Spleen (tissue), 11 donors: ENCODE measurements at regions not wholly inside any gene's neighbourhood (a gene's known extent, or its start where the extent isn't known, plus 50 kb on each side); places are given as distances from the start of the nearest gene placed in this dataset.

Experiments
- DNase-seq: peaks from one replicate; pipeline ENCODE4 v3.0.0-alpha.2; 2020
- H3K27ac ChIP-seq, 8 donors: fragments of 200-600 bp; sonication (generic) in 7 of 8; 1 replicate in 4 of 8; 2 replicates in 4 of 8; pipeline versions ENCODE4 v1.5.0 to v1.8.0; 2016 to 2021; ENCODE audit warnings: inconsistent platforms in 4 of 8, mild to moderate bottlenecking in 4 of 8, moderate library complexity in 1 of 8
- H3K27me3 ChIP-seq, 7 donors: fragments of 200-600 bp; sonication (generic) in 6 of 7; replicated peaks in 1 of 7; 1 replicate in 4 of 7; 2 replicates in 3 of 7; pipeline versions ENCODE4 v1.5.0 to v1.8.0; 2016 to 2021; ENCODE audit warnings: inconsistent platforms in 3 of 7, mild to moderate bottlenecking in 1 of 7
- H3K36me3 ChIP-seq, 6 donors: fragments of 200-600 bp; sonication (generic) in 5 of 6; 1 replicate in 4 of 6; 2 replicates in 2 of 6; pipeline versions ENCODE4 v1.5.0 to v1.8.0; 2016 to 2021; ENCODE audit warnings: inconsistent platforms in 2 of 6
- H3K4me1 ChIP-seq, 6 donors: fragments of 200-600 bp; sonication (generic) in 5 of 6; 1 replicate in 3 of 6; 2 replicates in 3 of 6; pipeline versions ENCODE4 v1.5.0 to v1.8.0; 2016 to 2021; ENCODE audit warnings: inconsistent platforms in 3 of 6
- H3K4me3 ChIP-seq, 8 donors: fragments of 200-600 bp; sonication (generic) in 7 of 8; 1 replicate in 4 of 8; 2 replicates in 4 of 8; pipeline versions ENCODE4 v1.5.0 to v1.8.0; 2016 to 2021; ENCODE audit warnings: inconsistent platforms in 4 of 8, mild to moderate bottlenecking in 4 of 8, moderate library complexity in 2 of 8
- H3K9me3 ChIP-seq, 8 donors: fragments of 200-600 bp; sonication (generic) in 7 of 8; 1 replicate in 4 of 8; 2 replicates in 4 of 8; pipeline versions ENCODE4 v1.5.0 to v1.8.0; 2016 to 2021; ENCODE audit warnings: inconsistent platforms in 4 of 8
- POLR2A ChIP-seq, 3 donors: fragments of 450-650 bp; IDR thresholded peaks; one replicate each; pipeline ENCODE4 v1.5.1; 2017; ENCODE audit warnings: antibody characterized with exemption in 3 of 3, mild to moderate bottlenecking in 1 of 3
- POLR2AphosphoS5 ChIP-seq, 3 donors: sonication (generic); formaldehyde crosslinking; IDR thresholded peaks; one replicate each; pipeline ENCODE4 v1.5.1; 2017; ENCODE audit warnings: antibody characterized with exemption in 3 of 3
- WGBS, 5 donors: extraction: QIAGEN DNeasy Blood & Tissue Kit in 3 of 5; methylation state at CpG; one replicate each; pipeline versions ENCODE4 v1.1.5 to v1.1.7; 2013 to 2018; 5-methylcytosine and 5-hydroxymethylcytosine counted together
- intact Hi-C: fragments of 100-400 bp; cut with DNase I; formaldehyde crosslinking; loops from one replicate; pipeline ENCODE4 v1.15.0; 2023; ENCODE audit warnings: low total_unique reads
- TF ChIP-seq, protein P1 (sequence below), 11 experiments: fragments of 200-600 bp in 7 of 11; fragments of 450-650 bp in 4 of 11; sonication (generic) in 4 of 11; IDR thresholded peaks in 8 of 11; conservative IDR thresholded peaks in 3 of 11; 1 replicate in 7 of 11; 2 replicates in 4 of 11; pipeline versions ENCODE4 v1.4.0 to v1.8.0; 2016 to 2021; ENCODE audit warnings: antibody characterized with exemption in 11 of 11, inconsistent platforms in 4 of 11, mild to moderate bottlenecking in 1 of 11
- donor health status: healthy with polysubstance abuse.
- donor health status: DM: no; HTN: no; CAD: no; lungs with moderate emphysema.
- donor health status: DM: no; HTN: no; CAD: no.
- donor health status: Bipolar disorder and iron deficiency.
- donor health status: healthy.
- donor health status: DM: no; HTN: no; CAD: no.
- donor health status: DM: yes; HTN: yes; CAD: no.

DNA sequence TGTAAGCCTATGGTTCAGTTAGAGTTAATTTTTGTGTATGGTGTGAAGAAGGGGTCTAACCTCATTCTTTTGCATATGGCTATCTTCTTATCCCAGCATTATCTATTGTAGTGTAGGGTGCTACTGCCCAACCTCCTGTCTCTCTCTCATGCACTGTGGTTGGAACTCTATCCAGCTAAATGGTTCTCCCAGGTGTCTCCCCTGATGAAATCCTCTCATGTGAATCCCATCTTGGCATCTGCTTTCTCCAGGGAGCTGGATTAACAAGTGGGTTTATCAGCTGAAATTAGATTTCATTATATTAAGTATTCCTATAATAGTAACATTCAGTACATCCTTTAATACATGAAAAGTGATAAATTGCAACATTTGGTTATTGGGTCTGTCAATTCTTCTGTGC is 224.7 kb upstream of the SFRP2 start:
- no peak for DNase-seq
- Histone ChIP-seq H3K27ac (no peak overlapping the region), H3K4me3 (no peak overlapping the region), H3K27me3 (no peaks in the 10 kb centered on the region), H3K36me3 (no peaks in the 10 kb centered on the region), H3K9me3 (no peaks in the 10 kb centered on the region), H3K4me1 (no peaks in the 10 kb centered on the region)
- intact Hi-C loops, result no loop called here
- no peak for TF ChIP-seq POLR2AphosphoS5 (IDR thresholded peaks at IDR 0.05)
- TF ChIP-seq, protein P1, sequence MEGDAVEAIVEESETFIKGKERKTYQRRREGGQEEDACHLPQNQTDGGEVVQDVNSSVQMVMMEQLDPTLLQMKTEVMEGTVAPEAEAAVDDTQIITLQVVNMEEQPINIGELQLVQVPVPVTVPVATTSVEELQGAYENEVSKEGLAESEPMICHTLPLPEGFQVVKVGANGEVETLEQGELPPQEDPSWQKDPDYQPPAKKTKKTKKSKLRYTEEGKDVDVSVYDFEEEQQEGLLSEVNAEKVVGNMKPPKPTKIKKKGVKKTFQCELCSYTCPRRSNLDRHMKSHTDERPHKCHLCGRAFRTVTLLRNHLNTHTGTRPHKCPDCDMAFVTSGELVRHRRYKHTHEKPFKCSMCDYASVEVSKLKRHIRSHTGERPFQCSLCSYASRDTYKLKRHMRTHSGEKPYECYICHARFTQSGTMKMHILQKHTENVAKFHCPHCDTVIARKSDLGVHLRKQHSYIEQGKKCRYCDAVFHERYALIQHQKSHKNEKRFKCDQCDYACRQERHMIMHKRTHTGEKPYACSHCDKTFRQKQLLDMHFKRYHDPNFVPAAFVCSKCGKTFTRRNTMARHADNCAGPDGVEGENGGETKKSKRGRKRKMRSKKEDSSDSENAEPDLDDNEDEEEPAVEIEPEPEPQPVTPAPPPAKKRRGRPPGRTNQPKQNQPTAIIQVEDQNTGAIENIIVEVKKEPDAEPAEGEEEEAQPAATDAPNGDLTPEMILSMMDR (IDR thresholded peaks at IDR 0.05 in 8 of 11, conservative IDR thresholded peaks at IDR 0.05 in 3 of 11), result no peak
- no peak for TF ChIP-seq POLR2A (IDR thresholded peaks at IDR 0.05)

DNA sequence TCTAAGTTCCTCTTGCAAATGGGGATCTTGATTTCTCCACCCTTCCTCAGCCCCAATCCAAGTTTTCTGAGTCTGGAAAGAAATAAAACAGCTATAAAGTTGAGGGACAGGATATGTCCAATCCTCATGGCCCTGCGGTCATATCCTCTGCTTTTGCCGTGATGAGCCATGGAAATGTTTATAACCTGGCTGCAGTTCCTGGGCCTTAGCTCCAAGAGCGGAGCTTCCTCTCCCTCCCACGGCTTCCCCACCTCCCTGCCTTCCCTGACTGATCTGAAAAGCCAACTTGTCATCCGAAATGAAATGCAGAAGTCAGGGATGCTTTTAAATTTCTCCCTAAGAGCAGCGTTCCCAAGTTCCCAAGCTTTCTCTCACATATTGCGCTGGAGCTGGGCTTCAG is 221.5 kb upstream of the SFRP2 start:
- TF ChIP-seq, protein P1 (IDR thresholded peaks at IDR 0.05 in 8 of 11, conservative IDR thresholded peaks at IDR 0.05 in 3 of 11), result no peak
- no peak for TF ChIP-seq POLR2AphosphoS5 (IDR thresholded peaks at IDR 0.05)
- no peak for TF ChIP-seq POLR2A (IDR thresholded peaks at IDR 0.05)
- DNase-seq, result no peak
- Histone ChIP-seq H3K4me3 (no peak overlapping the region), H3K36me3 (no peaks in the 10 kb centered on the region), H3K27ac (no peak overlapping the region), H3K4me1 (no peaks in the 10 kb centered on the region), H3K27me3 (no peaks in the 10 kb centered on the region), H3K9me3 (no peaks in the 10 kb centered on the region)
- WGBS, 5 donors, result 72 to 87% (median 76%) methylated on average over 7 of the region's 7 CpGs
- intact Hi-C loops, result no loop called here

DNA sequence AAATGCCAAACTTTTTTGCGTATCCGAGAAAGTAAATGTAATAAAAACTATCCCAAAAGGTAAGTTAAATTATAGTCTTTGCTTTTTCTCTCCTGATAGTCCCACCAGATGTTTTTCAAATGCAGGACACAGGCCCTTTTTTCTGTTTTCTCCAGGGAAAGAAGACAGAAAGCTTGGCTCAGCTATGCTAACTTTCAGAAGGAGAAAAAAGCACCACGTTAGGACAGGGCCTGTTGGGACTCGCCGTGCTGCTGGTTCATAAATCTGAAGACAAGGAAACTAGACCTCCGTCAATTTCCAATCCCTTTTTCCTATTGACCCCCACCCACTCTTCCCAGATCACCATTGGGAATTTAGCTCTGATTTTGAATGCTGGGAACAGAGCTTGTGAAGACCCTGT is 220.9 kb upstream of the SFRP2 start:
- no peaks in the 10 kb centered on the region for H3K9me3 ChIP-seq
- TF ChIP-seq POLR2AphosphoS5 (IDR thresholded peaks at IDR 0.05) (no peak), POLR2A (IDR thresholded peaks at IDR 0.05) (no peak)
- TF ChIP-seq, protein P1 (IDR thresholded peaks at IDR 0.05 in 8 of 11, conservative IDR thresholded peaks at IDR 0.05 in 3 of 11), result no peak
- no peaks in the 10 kb centered on the region for H3K27me3 ChIP-seq
- H3K4me3 ChIP-seq, result no peak overlapping the region
- intact Hi-C loops, result no loop called here
- no peak overlapping the region for H3K27ac ChIP-seq
- H3K36me3 ChIP-seq, result no peaks in the 10 kb centered on the region
- no peaks in the 10 kb centered on the region for H3K4me1 ChIP-seq
- WGBS, 5 donors, result 67 to 80% (median 74%) methylated on average over 6 of the region's 6 CpGs
- DNase-seq, result no peak

DNA sequence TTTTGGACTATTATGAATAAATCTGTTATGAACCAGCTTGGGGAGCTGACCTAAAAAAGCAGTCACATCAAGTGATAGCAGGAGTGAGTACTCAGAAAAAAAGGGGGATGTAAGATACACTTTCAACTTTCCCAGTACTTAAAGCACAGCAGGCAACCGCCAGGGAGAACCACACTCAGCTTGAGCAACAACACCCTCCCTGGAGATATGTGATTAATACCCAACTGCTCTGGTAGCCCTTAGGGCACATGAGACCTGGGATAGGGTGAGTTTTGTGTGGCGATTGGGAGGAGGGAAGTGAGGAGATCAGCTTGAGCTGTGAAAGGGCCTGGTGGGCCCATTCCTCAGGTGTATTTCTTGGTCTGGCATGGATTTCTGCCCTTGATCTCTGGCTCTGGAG is 220.3 kb upstream of the SFRP2 start:
- H3K36me3 ChIP-seq, result no peaks in the 10 kb centered on the region
- WGBS, 5 donors, result 77 to 93% (median 87%) methylated on average over 2 of the region's 2 CpGs
- H3K27ac ChIP-seq, result no peak overlapping the region
- H3K4me3 ChIP-seq, result no peak overlapping the region
- TF ChIP-seq, protein P1 (IDR thresholded peaks at IDR 0.05 in 8 of 11, conservative IDR thresholded peaks at IDR 0.05 in 3 of 11), result no peak
- TF ChIP-seq POLR2AphosphoS5 (IDR thresholded peaks at IDR 0.05) (no peak), POLR2A (IDR thresholded peaks at IDR 0.05) (no peak)
- no peaks in the 10 kb centered on the region for H3K27me3 ChIP-seq
- H3K9me3 ChIP-seq, result no peaks in the 10 kb centered on the region
- no peak for DNase-seq
- no peaks in the 10 kb centered on the region for H3K4me1 ChIP-seq
- intact Hi-C loops, result no loop called here
